Cardiac septum (tissue), 1 donor: ENCODE measurements at regions not wholly inside any gene's neighbourhood (a gene's known extent, or its start where the extent isn't known, plus 50 kb on each side); places are given as distances from the start of the nearest gene placed in this dataset.
"Not testable (repeated sequence)": the region's sequence is repeated elsewhere in the genome, so short reads cannot be mapped to it uniquely, and the experiment has no call there.

Experiments
- DNase-seq: peaks from one replicate; pipeline ENCODE4 v3.0.0-alpha.2; 2020; ENCODE audit warnings: low spot score
- intact Hi-C: fragments of 100-400 bp; cut with DNase I; formaldehyde crosslinking; loops from one replicate; pipeline ENCODE4 v1.14.0; 2022
- donor health status: DM: no; HTN: no; CAD: no.

- intact Hi-C loops, result no loop called here
- DNase-seq, result no peak
These were observed 433.8 kb upstream of the NRSN1 start for GRCh38 chr6:23692184-23692583.

GRCh38 chr6:23696992-23697391, 429.0 kb upstream of the NRSN1 start:
- intact Hi-C loops, result no loop called here
- DNase-seq, result no peak

- no peak for DNase-seq
- intact Hi-C loops, result no loop called here
These were observed 421.4 kb upstream of the NRSN1 start for GRCh38 chr6:23704479-23705052.

- intact Hi-C loops, result no loop called here
- no peak for DNase-seq
These were observed 420.3 kb upstream of the NRSN1 start for GRCh38 chr6:23705697-23706096.

GRCh38 chr6:23712756-23713155, 413.3 kb upstream of the NRSN1 start:
- intact Hi-C loops, result no loop called here
- no peak for DNase-seq

GRCh38 chr6:23713211-23713610, 412.8 kb upstream of the NRSN1 start:
- intact Hi-C loops, result no loop called here

GRCh38 chr6:23728707-23729106, 397.3 kb upstream of the NRSN1 start:
- no peak for DNase-seq
- intact Hi-C loops, result no loop called here

More at GRCh38 chr6:23713211-23713610, 412.8 kb upstream of the NRSN1 start:
- no peak for DNase-seq

GRCh38 chr6:23731609-23732008, 394.4 kb upstream of the NRSN1 start:
- intact Hi-C loops, result no loop called here
- no peak for DNase-seq

- DNase-seq, result no peak
- intact Hi-C loops, result no loop called here
These were observed 393.5 kb upstream of the NRSN1 start for GRCh38 chr6:23732521-23732920.

- intact Hi-C loops, result no loop called here
- DNase-seq, result no peak
These were observed 390.9 kb upstream of the NRSN1 start for GRCh38 chr6:23735151-23735550.

GRCh38 chr6:23736577-23736976, 389.4 kb upstream of the NRSN1 start:
- DNase-seq, result no peak
- intact Hi-C loops, result no loop called here

GRCh38 chr6:23747239-23747638, 378.8 kb upstream of the NRSN1 start:
- no peak for DNase-seq
- intact Hi-C loops, result no loop called here

- no peak for DNase-seq
- intact Hi-C loops, result no loop called here
These were observed 373.6 kb upstream of the NRSN1 start for GRCh38 chr6:23752414-23752813.

- DNase-seq, result no peak
- intact Hi-C loops, result no loop called here
These were observed 371.8 kb upstream of the NRSN1 start for GRCh38 chr6:23754197-23754596.

- intact Hi-C loops, result no loop called here
These were observed 350.9 kb upstream of the NRSN1 start for GRCh38 chr6:23775127-23775526.

GRCh38 chr6:23783901-23784300, 342.1 kb upstream of the NRSN1 start:
- intact Hi-C loops, result no loop called here
- no peak for DNase-seq

More at GRCh38 chr6:23775127-23775526, 350.9 kb upstream of the NRSN1 start:
- no peak for DNase-seq

- intact Hi-C loops, result no loop called here
- DNase-seq, result no peak
These were observed 341.6 kb upstream of the NRSN1 start for GRCh38 chr6:23784301-23784919.

GRCh38 chr6:23790756-23791155, 335.3 kb upstream of the NRSN1 start:
- intact Hi-C loops, result no loop called here

GRCh38 chr6:23797041-23797440, 329.0 kb upstream of the NRSN1 start:
- intact Hi-C loops, result no loop called here
- no peak for DNase-seq

More at GRCh38 chr6:23790756-23791155, 335.3 kb upstream of the NRSN1 start:
- DNase-seq, result no peak

GRCh38 chr6:23804289-23804688, 321.7 kb upstream of the NRSN1 start:
- intact Hi-C loops, DNase-seq: not testable (repeated sequence)

GRCh38 chr6:23821141-23821540, 304.9 kb upstream of the NRSN1 start:
- intact Hi-C loops, result not testable (repeated sequence)

GRCh38 chr6:23823421-23823820, 302.6 kb upstream of the NRSN1 start:
- intact Hi-C loops, result no loop called here
- DNase-seq, result no peak

More at GRCh38 chr6:23821141-23821540, 304.9 kb upstream of the NRSN1 start:
- DNase-seq, result not testable (repeated sequence)
